ENCODE measurements at regions not wholly inside any gene's neighbourhood (a gene's known extent, or its start where the extent isn't known, plus 50 kb on each side); places are given as distances from the start of the nearest gene placed in this dataset.
"Not testable (repeated sequence)": the region's sequence is repeated elsewhere in the genome, so short reads cannot be mapped to it uniquely, and the experiment has no call there.

DNA sequence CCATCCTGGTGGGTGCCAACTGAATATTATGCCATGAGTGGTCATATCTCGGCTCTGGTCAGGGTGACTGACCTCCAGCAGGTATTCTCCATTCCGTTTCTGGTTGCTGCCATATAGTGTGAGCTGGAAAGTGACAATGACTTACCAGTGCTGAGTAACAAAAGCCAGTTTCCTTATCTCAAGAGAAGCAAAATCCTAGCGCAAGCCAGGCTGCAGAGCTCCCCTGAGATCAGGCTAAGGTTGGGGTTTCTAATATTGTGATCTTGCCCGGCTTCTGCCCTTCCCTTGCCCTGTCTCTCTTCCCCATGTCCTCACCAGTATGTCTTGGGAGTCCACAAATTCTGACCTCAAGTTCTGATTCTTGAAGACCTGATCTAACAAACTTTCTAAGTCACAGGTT, 271.3 kb upstream of the SPTLC3 start:
- H3K4me3 ChIP-seq (ENCODE audit: low read depth in 1 of 2, low read length in 2 of 2): no peak overlapping the region
- no peak overlapping the region for H3K27ac ChIP-seq (ENCODE audit: low read depth in 2 of 2, low read length in 1 of 2)
- no peaks in the 10 kb centered on the region for H3K36me3 ChIP-seq (ENCODE audit: control insufficient read depth in 2 of 2, insufficient read depth in 2 of 2, low read length in 1 of 2)
- no peaks in the 10 kb centered on the region for H3K4me1 ChIP-seq (ENCODE audit: control insufficient read depth in 2 of 2, insufficient read depth in 2 of 2, low read length in 1 of 2)
- WGBS, 2 donors: 72% methylated on average over 4 of the region's 4 CpGs
- peaks cover 0 to 2% of the 10 kb centered on the region in 2 donors for H3K9me3 ChIP-seq (ENCODE audit: control insufficient read depth in 2 of 2, insufficient read depth in 1 of 2, low read depth in 1 of 2, low read length in 1 of 2)
- H3K27me3 ChIP-seq (ENCODE audit: control insufficient read depth in 1 of 2, insufficient read depth in 2 of 2, low read length in 2 of 2): no peaks in the 10 kb centered on the region

DNA sequence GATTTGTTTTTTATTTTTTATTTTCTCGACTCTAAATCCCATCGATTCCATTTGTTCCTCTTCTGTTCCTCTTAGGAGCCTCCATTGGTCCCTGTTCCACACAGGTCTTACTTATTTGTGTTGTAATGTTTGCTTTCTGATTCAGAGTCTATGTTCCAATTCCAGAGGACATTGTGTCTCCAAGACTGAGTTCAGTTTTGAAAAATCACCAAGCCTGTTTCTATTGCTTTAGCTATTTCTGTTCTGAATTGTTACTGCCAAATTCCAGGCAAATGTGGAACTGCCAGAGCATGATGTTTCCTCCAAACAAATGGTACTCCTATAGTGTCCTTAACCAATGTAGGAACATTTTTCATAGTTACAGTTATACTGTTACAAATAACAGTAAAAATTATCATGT, 270.9 kb upstream of the SPTLC3 start:
- Histone ChIP-seq H3K36me3 (ENCODE audit: control insufficient read depth in 2 of 2, insufficient read depth in 2 of 2, low read length in 1 of 2) (no peaks in the 10 kb centered on the region), H3K27me3 (ENCODE audit: control insufficient read depth in 1 of 2, insufficient read depth in 2 of 2, low read length in 2 of 2) (no peaks in the 10 kb centered on the region), H3K27ac (ENCODE audit: low read depth in 2 of 2, low read length in 1 of 2) (no peak overlapping the region), H3K4me1 (ENCODE audit: control insufficient read depth in 2 of 2, insufficient read depth in 2 of 2, low read length in 1 of 2) (no peaks in the 10 kb centered on the region), H3K4me3 (ENCODE audit: low read depth in 1 of 2, low read length in 2 of 2) (no peak overlapping the region), H3K9me3 (ENCODE audit: control insufficient read depth in 2 of 2, insufficient read depth in 1 of 2, low read depth in 1 of 2, low read length in 1 of 2) (peaks cover 0 to 2% of the 10 kb centered on the region in 2 donors)
- 78 to 90% methylated on average over 2 of the region's 2 CpGs for WGBS, 2 donors

DNA sequence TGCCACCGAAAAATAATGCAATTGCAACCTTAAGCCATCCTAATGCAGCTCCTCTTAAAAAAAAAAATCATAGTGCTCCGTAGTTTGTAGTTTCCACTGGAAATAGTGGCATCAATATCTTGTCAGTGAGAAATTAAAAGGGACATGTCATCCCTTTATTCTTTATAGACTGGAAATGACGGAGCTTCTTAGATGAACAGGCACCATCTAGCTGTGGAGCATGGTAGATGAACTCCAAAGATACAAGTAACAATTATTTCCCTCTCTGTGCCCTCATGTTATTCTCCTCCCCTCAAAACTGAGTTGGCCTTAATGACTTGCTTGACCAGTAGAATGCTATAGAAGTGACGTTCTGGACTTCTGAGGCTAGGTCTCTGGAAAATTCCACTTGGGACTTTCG, 268.1 kb upstream of the SPTLC3 start:
- H3K36me3 ChIP-seq (ENCODE audit: control insufficient read depth in 2 of 2, insufficient read depth in 2 of 2, low read length in 1 of 2): no peaks in the 10 kb centered on the region
- H3K4me1 ChIP-seq (ENCODE audit: control insufficient read depth in 2 of 2, insufficient read depth in 2 of 2, low read length in 1 of 2): no peaks in the 10 kb centered on the region
- H3K9me3 ChIP-seq (ENCODE audit: control insufficient read depth in 2 of 2, insufficient read depth in 1 of 2, low read depth in 1 of 2, low read length in 1 of 2): peaks cover 0 to 2% of the 10 kb centered on the region in 2 donors
- H3K27me3 ChIP-seq (ENCODE audit: control insufficient read depth in 1 of 2, insufficient read depth in 2 of 2, low read length in 2 of 2): no peaks in the 10 kb centered on the region
- WGBS, 2 donors: 84 to 86% methylated on average over 5 of the region's 5 CpGs
- no peak overlapping the region for H3K27ac ChIP-seq (ENCODE audit: low read depth in 2 of 2, low read length in 1 of 2)
- no peak overlapping the region for H3K4me3 ChIP-seq (ENCODE audit: low read depth in 1 of 2, low read length in 2 of 2)

DNA sequence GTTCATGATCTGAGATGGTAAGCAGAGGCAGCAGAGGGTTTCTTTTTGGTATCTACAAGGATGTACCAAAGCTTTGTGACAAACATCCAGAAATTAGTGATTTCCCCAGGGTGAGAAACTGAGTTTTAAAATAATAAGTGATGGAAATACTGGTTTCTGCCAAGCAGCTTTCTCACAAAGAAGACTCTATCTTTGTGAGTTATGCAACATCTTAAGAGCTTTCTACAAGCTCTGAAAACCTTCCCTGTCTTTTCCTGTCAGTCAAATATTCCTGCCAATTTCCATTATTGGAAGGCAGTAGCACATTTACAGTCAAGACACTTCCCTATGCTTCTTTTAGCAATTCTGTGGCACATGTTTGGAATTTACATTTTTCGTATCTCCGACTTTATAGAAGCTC, 264.7 kb upstream of the SPTLC3 start:
- Histone ChIP-seq H3K4me1 (ENCODE audit: control insufficient read depth in 2 of 2, insufficient read depth in 2 of 2, low read length in 1 of 2) (no peaks in the 10 kb centered on the region), H3K4me3 (ENCODE audit: low read depth in 1 of 2, low read length in 2 of 2) (no peak overlapping the region), H3K9me3 (ENCODE audit: control insufficient read depth in 2 of 2, insufficient read depth in 1 of 2, low read depth in 1 of 2, low read length in 1 of 2) (no peaks in the 10 kb centered on the region), H3K27ac (ENCODE audit: low read depth in 2 of 2, low read length in 1 of 2) (no peak overlapping the region), H3K36me3 (ENCODE audit: control insufficient read depth in 2 of 2, insufficient read depth in 2 of 2, low read length in 1 of 2) (no peaks in the 10 kb centered on the region), H3K27me3 (ENCODE audit: control insufficient read depth in 1 of 2, insufficient read depth in 2 of 2, low read length in 2 of 2) (no peaks in the 10 kb centered on the region)
- 85 to 90% methylated on average over 2 of the region's 2 CpGs for WGBS, 2 donors

DNA sequence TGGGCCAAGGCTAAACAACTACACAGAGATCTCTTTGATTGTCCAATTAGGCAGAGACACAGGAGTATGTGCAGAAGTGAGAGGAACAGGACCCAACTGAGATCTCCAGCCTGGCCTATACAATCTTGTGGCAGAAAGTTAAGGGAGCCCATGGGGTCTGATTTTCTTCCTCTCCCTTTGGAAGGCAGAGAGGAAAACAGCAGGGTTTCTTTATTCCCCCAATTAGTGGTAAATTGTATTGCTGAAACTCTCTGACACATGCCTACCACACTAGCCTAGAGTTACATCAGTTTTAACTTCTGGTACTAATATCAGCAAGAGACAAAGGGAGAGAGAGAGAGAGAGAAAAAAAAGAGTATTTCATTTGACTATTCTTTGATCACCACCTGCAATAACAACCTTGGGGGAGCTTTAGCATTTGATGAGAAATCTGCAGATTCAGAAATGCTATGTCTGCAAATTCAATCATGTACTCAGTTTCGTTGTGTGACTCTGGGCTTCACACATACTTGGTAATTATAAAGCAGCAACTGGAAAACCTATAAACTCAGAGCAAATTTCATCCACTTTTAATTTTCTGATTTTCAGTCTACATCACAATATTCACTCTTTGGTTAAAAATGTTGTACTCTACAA, 260.3 kb upstream of the SPTLC3 start:
- 58 to 70% methylated on average over 1 of the region's 1 CpG for WGBS, 2 donors

DNA sequence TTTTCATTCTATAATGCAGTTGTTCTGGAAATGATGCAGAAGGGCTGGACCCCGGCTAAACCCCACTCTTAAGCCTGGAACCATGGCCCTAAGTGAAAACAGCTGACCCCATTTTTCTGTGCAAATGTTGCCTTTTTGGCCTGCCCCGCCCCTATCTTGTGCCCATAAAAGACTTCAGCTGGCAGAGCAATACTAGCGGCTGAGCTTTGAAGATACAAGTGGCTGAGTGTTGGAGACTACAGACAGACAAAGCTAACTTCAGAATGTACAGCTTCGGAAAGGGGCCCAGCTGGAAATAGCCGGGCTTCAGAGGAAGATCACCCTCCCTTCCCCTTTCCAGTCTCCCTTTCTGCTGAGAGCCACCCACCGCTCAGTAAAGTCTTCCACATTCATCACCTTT, 258.6 kb upstream of the SPTLC3 start:
- WGBS, 2 donors: 80 to 82% methylated on average over 6 of the region's 6 CpGs
- Histone ChIP-seq H3K9me3 (ENCODE audit: control insufficient read depth in 2 of 2, insufficient read depth in 1 of 2, low read depth in 1 of 2, low read length in 1 of 2) (peaks cover 0 to 2% of the 10 kb centered on the region in 2 donors), H3K27ac (ENCODE audit: low read depth in 2 of 2, low read length in 1 of 2) (no peak overlapping the region), H3K4me3 (ENCODE audit: low read depth in 1 of 2, low read length in 2 of 2) (no peak overlapping the region), H3K4me1 (ENCODE audit: control insufficient read depth in 2 of 2, insufficient read depth in 2 of 2, low read length in 1 of 2) (no peaks in the 10 kb centered on the region), H3K36me3 (ENCODE audit: control insufficient read depth in 2 of 2, insufficient read depth in 2 of 2, low read length in 1 of 2) (no peaks in the 10 kb centered on the region), H3K27me3 (ENCODE audit: control insufficient read depth in 1 of 2, insufficient read depth in 2 of 2, low read length in 2 of 2) (no peaks in the 10 kb centered on the region)

More for the DNA sequence above, 260.3 kb upstream of the SPTLC3 start:
- H3K9me3 ChIP-seq (ENCODE audit: control insufficient read depth in 2 of 2, insufficient read depth in 1 of 2, low read depth in 1 of 2, low read length in 1 of 2): peaks cover 0 to 2% of the 10 kb centered on the region in 2 donors
- H3K4me1 ChIP-seq (ENCODE audit: control insufficient read depth in 2 of 2, insufficient read depth in 2 of 2, low read length in 1 of 2): no peaks in the 10 kb centered on the region
- H3K27me3 ChIP-seq (ENCODE audit: control insufficient read depth in 1 of 2, insufficient read depth in 2 of 2, low read length in 2 of 2): no peaks in the 10 kb centered on the region
- H3K27ac ChIP-seq (ENCODE audit: low read depth in 2 of 2, low read length in 1 of 2): no peak overlapping the region
- no peak overlapping the region for H3K4me3 ChIP-seq (ENCODE audit: low read depth in 1 of 2, low read length in 2 of 2)
- no peaks in the 10 kb centered on the region for H3K36me3 ChIP-seq (ENCODE audit: control insufficient read depth in 2 of 2, insufficient read depth in 2 of 2, low read length in 1 of 2)

DNA sequence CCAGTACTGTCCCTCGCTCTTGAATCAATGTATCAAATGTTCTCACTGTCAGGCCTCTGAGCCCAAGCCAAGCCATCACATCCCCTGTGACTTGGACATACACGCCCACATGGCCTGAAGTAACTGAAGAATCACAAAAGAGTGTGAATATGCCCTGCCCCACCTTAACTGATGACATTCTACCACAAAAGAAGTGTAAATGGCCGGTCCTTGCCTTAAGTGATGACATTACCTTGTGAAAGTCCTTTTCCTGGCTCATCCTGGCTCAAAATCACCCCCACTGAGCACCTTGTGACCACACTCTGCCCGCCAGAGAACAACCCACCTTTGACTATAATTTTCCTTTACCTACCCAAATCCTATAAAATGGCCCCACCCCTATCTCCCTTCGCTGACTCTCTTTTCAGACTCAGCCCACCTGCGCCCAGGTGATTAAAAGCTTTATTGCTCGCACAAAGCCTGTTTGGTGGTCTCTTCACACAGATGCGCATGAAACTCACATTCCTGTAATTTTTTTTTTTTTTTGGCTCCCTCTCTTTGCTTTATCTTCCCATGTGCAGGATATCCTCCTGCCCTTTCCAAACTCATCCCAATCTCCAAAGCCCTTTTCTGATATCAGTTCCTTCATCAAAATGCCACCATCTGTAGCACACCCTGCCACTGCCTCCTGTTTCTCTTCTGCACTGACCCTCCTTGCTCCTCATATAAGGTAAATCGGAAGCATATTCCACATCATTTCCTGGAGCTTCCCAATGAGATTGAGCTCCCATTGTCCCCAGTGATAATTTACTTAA, 255.7 kb upstream of the SPTLC3 start:
- not testable (repeated sequence) for H3K27me3 ChIP-seq (ENCODE audit: control insufficient read depth in 1 of 2, insufficient read depth in 2 of 2, low read length in 2 of 2); H3K4me1 ChIP-seq (ENCODE audit: control insufficient read depth in 2 of 2, insufficient read depth in 2 of 2, low read length in 1 of 2)
- 84 to 87% methylated on average over 8 to 9 of the region's 9 CpGs for WGBS, 2 donors

DNA sequence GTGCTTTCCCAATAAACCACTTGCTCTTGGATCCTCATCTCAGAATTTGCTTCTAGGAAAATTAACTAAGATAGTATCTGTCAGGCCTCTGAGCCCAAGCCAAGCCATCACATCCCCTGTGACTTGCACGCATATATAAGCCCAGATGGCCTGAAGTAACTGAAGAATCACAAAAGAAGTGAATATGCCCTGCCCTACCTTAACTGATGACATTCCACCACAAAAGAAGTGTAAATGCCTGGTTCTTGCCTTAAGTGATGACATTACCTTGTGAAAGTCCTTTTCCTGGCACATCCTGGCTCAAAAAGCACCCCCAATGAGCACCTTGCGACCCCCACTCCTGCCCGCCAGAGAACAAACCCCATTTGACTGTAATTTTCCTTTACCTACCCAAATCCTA, 255.0 kb upstream of the SPTLC3 start:
- not testable (repeated sequence) for H3K9me3 ChIP-seq (ENCODE audit: control insufficient read depth in 2 of 2, insufficient read depth in 1 of 2, low read depth in 1 of 2, low read length in 1 of 2); H3K4me3 ChIP-seq (ENCODE audit: low read depth in 1 of 2, low read length in 2 of 2); H3K27ac ChIP-seq (ENCODE audit: low read depth in 2 of 2, low read length in 1 of 2); H3K36me3 ChIP-seq (ENCODE audit: control insufficient read depth in 2 of 2, insufficient read depth in 2 of 2, low read length in 1 of 2); H3K4me1 ChIP-seq (ENCODE audit: control insufficient read depth in 2 of 2, insufficient read depth in 2 of 2, low read length in 1 of 2); H3K27me3 ChIP-seq (ENCODE audit: control insufficient read depth in 1 of 2, insufficient read depth in 2 of 2, low read length in 2 of 2)
- 83 to 86% methylated on average over 3 of the region's 3 CpGs for whole genome bisulfite sequencing, 2 donors

More for the DNA sequence above, 255.7 kb upstream of the SPTLC3 start:
- not testable (repeated sequence) for H3K9me3 ChIP-seq (ENCODE audit: control insufficient read depth in 2 of 2, insufficient read depth in 1 of 2, low read depth in 1 of 2, low read length in 1 of 2); H3K27ac ChIP-seq (ENCODE audit: low read depth in 2 of 2, low read length in 1 of 2); H3K36me3 ChIP-seq (ENCODE audit: control insufficient read depth in 2 of 2, insufficient read depth in 2 of 2, low read length in 1 of 2); H3K4me3 ChIP-seq (ENCODE audit: low read depth in 1 of 2, low read length in 2 of 2)

DNA sequence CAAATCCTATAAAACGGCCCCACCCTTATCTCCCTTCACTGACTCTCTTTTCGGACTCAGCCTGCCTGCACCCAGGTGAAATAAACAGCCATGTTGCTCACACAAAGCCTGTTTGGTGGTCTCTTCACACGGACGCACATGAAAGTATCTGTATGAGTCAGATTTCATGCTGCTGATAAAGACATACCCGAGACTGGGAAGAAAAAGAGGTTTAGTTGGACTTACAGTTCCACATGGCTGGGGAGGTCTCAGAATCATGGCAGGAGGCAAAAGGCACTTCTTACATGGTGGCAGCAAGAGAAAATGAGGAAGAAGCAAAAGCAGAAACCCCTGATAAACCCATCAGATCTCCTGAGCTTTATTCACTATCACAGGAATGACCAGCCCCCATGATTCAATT, 249.3 kb upstream of the SPTLC3 start:
- WGBS, 2 donors: 75 to 77% methylated on average over 3 of the region's 5 CpGs

DNA sequence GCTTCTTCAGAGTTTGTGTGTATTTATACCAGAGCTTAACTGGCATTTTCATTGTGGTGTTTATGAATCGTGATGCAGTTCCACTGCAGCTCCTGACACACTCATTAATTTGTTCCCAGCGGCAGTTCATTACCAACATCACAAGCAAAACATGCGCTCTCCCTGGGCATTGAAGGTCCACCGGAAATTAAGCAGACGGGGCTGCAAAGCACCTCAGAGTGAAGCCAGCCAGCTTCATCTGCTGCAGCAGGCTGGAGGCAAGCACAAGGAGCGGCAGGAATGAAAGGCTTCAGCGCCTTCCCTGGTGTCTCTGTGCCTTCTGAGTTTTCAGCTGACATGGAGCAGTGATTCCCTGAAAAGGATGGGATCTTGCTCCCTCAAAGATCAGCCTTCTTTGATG, 246.0 kb upstream of the SPTLC3 start:
- Histone ChIP-seq H3K27me3 (ENCODE audit: control insufficient read depth in 1 of 2, insufficient read depth in 2 of 2, low read length in 2 of 2) (no peaks in the 10 kb centered on the region), H3K9me3 (ENCODE audit: control insufficient read depth in 2 of 2, insufficient read depth in 1 of 2, low read depth in 1 of 2, low read length in 1 of 2) (no peaks in the 10 kb centered on the region), H3K27ac (ENCODE audit: low read depth in 2 of 2, low read length in 1 of 2) (no peak overlapping the region), H3K36me3 (ENCODE audit: control insufficient read depth in 2 of 2, insufficient read depth in 2 of 2, low read length in 1 of 2) (no peaks in the 10 kb centered on the region), H3K4me1 (ENCODE audit: control insufficient read depth in 2 of 2, insufficient read depth in 2 of 2, low read length in 1 of 2) (no peaks in the 10 kb centered on the region), H3K4me3 (ENCODE audit: low read depth in 1 of 2, low read length in 2 of 2) (no peak overlapping the region)
- WGBS, 2 donors: 25 to 35% methylated on average over 7 of the region's 7 CpGs

More for the DNA sequence above, 249.3 kb upstream of the SPTLC3 start:
- not testable (repeated sequence) for H3K27me3 ChIP-seq (ENCODE audit: control insufficient read depth in 1 of 2, insufficient read depth in 2 of 2, low read length in 2 of 2); H3K27ac ChIP-seq (ENCODE audit: low read depth in 2 of 2, low read length in 1 of 2); H3K4me1 ChIP-seq (ENCODE audit: control insufficient read depth in 2 of 2, insufficient read depth in 2 of 2, low read length in 1 of 2); H3K4me3 ChIP-seq (ENCODE audit: low read depth in 1 of 2, low read length in 2 of 2); H3K9me3 ChIP-seq (ENCODE audit: control insufficient read depth in 2 of 2, insufficient read depth in 1 of 2, low read depth in 1 of 2, low read length in 1 of 2); H3K36me3 ChIP-seq (ENCODE audit: control insufficient read depth in 2 of 2, insufficient read depth in 2 of 2, low read length in 1 of 2)

Data from esophagus (tissue), 2 donors.